Neural cell (in vitro differentiated cells): ENCODE measurements at regions not wholly inside any gene's neighbourhood (a gene's known extent, or its start where the extent isn't known, plus 50 kb on each side); places are given as distances from the start of the nearest gene placed in this dataset.

Experiments used
- H2AFZ ChIP-seq: fragments of 200-600, 300-800 bp; sonication (generic), shearing (Covaris generic); 2 replicates; pipeline ENCODE4 v1.6.0; 2014; ENCODE audit warnings: low read depth, mild to moderate bottlenecking, antibody characterized with exemption, low read length, moderate library complexity
- H3F3A ChIP-seq: fragments of 200-600 bp; shearing (Covaris generic); 2 replicates; pipeline ENCODE4 v1.6.1; 2016; ENCODE audit warnings: mild to moderate bottlenecking, moderate library complexity, mixed read lengths, antibody characterized with exemption, low read length; ENCODE audit not compliant: insufficient read depth, poor library complexity, severe bottlenecking
- H3K27ac ChIP-seq: fragments of 200-600, 300-800 bp; sonication (generic), shearing (Covaris generic); 2 replicates; pipeline ENCODE4 v1.5.1; 2014; ENCODE audit warnings: mild to moderate bottlenecking, low read length, moderate library complexity
- H3K27me3 ChIP-seq: fragments of 300-800, 200-600 bp; sonication (generic), shearing (Covaris generic); 2 replicates; pipeline ENCODE4 v1.6.0; 2014; ENCODE audit warnings: mild to moderate bottlenecking, low read depth, low read length, moderate library complexity; ENCODE audit not compliant: insufficient read depth
- H3K36me3 ChIP-seq: fragments of 300-800, 200-600 bp; sonication (generic), shearing (Covaris generic); 2 replicates; pipeline ENCODE4 v1.5.1; 2014; ENCODE audit warnings: mild to moderate bottlenecking, antibody characterized with exemption, low read length, moderate library complexity; ENCODE audit not compliant: insufficient read depth
- H3K4me2 ChIP-seq: fragments of 300-800, 200-600 bp; sonication (generic), shearing (Covaris generic); 2 replicates; pipeline ENCODE4 v1.6.0; 2014; ENCODE audit warnings: mild to moderate bottlenecking, low read length
- H3K4me3 ChIP-seq: fragments of 300-800, 200-600 bp; sonication (generic), shearing (Covaris generic); 2 replicates; pipeline ENCODE4 v1.5.1; 2014; ENCODE audit warnings: mild to moderate bottlenecking, low read length, moderate library complexity
- H3K79me2 ChIP-seq: fragments of 200-600 bp; shearing (Covaris generic); replicated peaks from 2 replicates; pipeline ENCODE4 v1.6.0; 2014; ENCODE audit warnings: mild to moderate bottlenecking, low read length, moderate library complexity; ENCODE audit not compliant: insufficient read depth
- H3K9ac ChIP-seq: fragments of 300-800, 200-600 bp; sonication (generic), shearing (Covaris generic); 2 replicates; pipeline ENCODE4 v1.6.1; 2016; ENCODE audit warnings: mild to moderate bottlenecking, low read length, mixed read lengths
- H3K9me2 ChIP-seq: fragments of 200-600 bp; shearing (Covaris generic); 2 replicates; pipeline ENCODE4 v1.6.1; 2016; ENCODE audit warnings: mild to moderate bottlenecking, low read length, mixed read lengths; ENCODE audit not compliant: insufficient read depth
- H3K9me3 ChIP-seq: fragments of 200-600, 300-800 bp; sonication (generic), shearing (Covaris generic); 2 replicates; pipeline ENCODE4 v1.6.1; 2016; ENCODE audit warnings: mild to moderate bottlenecking, mixed run types, low read length, moderate library complexity, mixed read lengths
- H4K20me1 ChIP-seq: fragments of 200-600 bp; shearing (Covaris generic); 2 replicates; pipeline ENCODE4 v1.6.1; 2016; ENCODE audit warnings: mild to moderate bottlenecking, mixed run types; ENCODE audit not compliant: insufficient read depth
- EP300 ChIP-seq: fragments of 450-650 bp; conservative IDR thresholded peaks from 2 replicates; pipeline ENCODE4 v1.6.1; 2014; ENCODE audit warnings: antibody characterized with exemption, mild to moderate bottlenecking, moderate library complexity; ENCODE audit not compliant: poor library complexity, severe bottlenecking
- EZH2 ChIP-seq: fragments of 200-600, 300-800 bp; shearing (Covaris generic), sonication (generic); IDR thresholded peaks from 2 replicates; pipeline ENCODE4 v1.6.1; 2014; ENCODE audit warnings: antibody characterized with exemption, low read length, borderline replicate concordance, mild to moderate bottlenecking; ENCODE audit not compliant: insufficient read depth, poor library complexity, severe bottlenecking
- MXI1 ChIP-seq: fragments of 450-650 bp; conservative IDR thresholded peaks from 2 replicates; pipeline ENCODE4 v1.6.1; 2014; ENCODE audit warnings: antibody characterized with exemption, mild to moderate bottlenecking; ENCODE audit not compliant: poor library complexity, severe bottlenecking
- POLR2AphosphoS5 ChIP-seq: IDR thresholded peaks from 2 replicates; pipeline ENCODE4 v1.6.1; 2012
- RAD21 ChIP-seq: fragments of 450-650 bp; conservative IDR thresholded peaks from 2 replicates; pipeline ENCODE4 v1.6.1; 2014; ENCODE audit warnings: antibody characterized with exemption, mild to moderate bottlenecking, moderate library complexity
- SMC3 ChIP-seq: fragments of 450-650 bp; conservative IDR thresholded peaks from 2 replicates; pipeline ENCODE4 v1.6.1; 2014; ENCODE audit warnings: antibody characterized with exemption, mild to moderate bottlenecking, moderate library complexity; ENCODE audit not compliant: poor library complexity
- TAF1 ChIP-seq: IDR thresholded peaks from 2 replicates; pipeline ENCODE4 v1.6.1; 2012; ENCODE audit warnings: low read depth
- TF ChIP-seq, protein P1 (sequence below): IDR thresholded peaks from 2 replicates; pipeline ENCODE4 v1.6.1; 2012; ENCODE audit warnings: borderline replicate concordance
- TF ChIP-seq, protein P2 (sequence below): fragments of 450-650 bp; IDR thresholded peaks from 2 replicates; pipeline ENCODE4 v1.5.1; 2014; ENCODE audit warnings: antibody characterized with exemption, mild to moderate bottlenecking, moderate library complexity; ENCODE audit not compliant: poor library complexity, severe bottlenecking

DNA sequence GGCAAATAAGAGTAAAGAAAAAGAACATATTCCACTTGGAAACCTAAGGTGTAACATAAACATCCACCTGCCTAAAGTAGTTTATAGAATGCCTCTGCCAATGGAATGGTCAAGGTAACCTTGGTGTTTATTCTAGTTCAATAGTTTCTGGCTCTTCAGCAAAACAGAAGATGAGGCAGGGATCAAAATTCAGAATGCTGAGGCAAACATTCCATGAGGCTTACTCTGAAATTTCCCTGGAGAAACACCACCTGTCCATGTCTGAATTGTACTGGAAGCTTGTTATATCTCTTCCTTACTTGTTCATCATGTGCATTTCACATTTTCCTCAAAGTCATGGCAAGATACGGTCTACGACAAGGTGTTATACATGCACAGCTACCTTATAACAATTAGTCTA is 1862.4 kb upstream of the ACO1 start:
- no peaks in the 10 kb centered on the region for H3K79me2 ChIP-seq
- no peak overlapping the region for H2AFZ ChIP-seq
- no peaks in the 10 kb centered on the region for H4K20me1 ChIP-seq
- TF ChIP-seq, protein P1, sequence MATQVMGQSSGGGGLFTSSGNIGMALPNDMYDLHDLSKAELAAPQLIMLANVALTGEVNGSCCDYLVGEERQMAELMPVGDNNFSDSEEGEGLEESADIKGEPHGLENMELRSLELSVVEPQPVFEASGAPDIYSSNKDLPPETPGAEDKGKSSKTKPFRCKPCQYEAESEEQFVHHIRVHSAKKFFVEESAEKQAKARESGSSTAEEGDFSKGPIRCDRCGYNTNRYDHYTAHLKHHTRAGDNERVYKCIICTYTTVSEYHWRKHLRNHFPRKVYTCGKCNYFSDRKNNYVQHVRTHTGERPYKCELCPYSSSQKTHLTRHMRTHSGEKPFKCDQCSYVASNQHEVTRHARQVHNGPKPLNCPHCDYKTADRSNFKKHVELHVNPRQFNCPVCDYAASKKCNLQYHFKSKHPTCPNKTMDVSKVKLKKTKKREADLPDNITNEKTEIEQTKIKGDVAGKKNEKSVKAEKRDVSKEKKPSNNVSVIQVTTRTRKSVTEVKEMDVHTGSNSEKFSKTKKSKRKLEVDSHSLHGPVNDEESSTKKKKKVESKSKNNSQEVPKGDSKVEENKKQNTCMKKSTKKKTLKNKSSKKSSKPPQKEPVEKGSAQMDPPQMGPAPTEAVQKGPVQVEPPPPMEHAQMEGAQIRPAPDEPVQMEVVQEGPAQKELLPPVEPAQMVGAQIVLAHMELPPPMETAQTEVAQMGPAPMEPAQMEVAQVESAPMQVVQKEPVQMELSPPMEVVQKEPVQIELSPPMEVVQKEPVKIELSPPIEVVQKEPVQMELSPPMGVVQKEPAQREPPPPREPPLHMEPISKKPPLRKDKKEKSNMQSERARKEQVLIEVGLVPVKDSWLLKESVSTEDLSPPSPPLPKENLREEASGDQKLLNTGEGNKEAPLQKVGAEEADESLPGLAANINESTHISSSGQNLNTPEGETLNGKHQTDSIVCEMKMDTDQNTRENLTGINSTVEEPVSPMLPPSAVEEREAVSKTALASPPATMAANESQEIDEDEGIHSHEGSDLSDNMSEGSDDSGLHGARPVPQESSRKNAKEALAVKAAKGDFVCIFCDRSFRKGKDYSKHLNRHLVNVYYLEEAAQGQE, result no peak
- no peak for TF ChIP-seq POLR2AphosphoS5
- H3K9me2 ChIP-seq, result no peaks in the 10 kb centered on the region
- H3K36me3 ChIP-seq, result no peaks in the 10 kb centered on the region
- H3K27ac ChIP-seq, result no peak overlapping the region
- H3K4me2 ChIP-seq, result no peak overlapping the region
- no peaks in the 10 kb centered on the region for H3F3A ChIP-seq
- H3K9me3 ChIP-seq, result no peaks in the 10 kb centered on the region
- H3K4me3 ChIP-seq, result no peak overlapping the region
- H3K27me3 ChIP-seq, result no peaks in the 10 kb centered on the region
- no peak overlapping the region for H3K9ac ChIP-seq

DNA sequence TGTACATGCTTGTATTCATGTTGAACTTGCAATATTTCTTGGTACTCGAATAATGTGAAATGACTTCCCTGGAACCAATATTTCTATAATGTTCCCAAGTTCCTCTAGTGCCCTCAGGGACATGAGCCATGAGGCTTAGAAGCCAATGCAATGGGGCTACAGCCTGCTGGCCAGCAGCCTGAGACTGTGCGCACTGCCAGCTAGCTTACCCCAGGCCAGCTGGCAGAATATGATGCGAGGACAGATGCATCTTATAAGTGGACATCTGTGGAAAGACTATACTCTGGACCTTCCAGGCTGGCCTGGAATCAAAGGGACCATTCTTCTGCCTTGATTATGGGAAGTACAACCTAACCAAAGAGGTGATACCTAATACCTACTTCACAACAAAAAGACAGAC is 1862.0 kb upstream of the ACO1 start:
- no peak overlapping the region for H3K27ac ChIP-seq
- no peak overlapping the region for H2AFZ ChIP-seq
- no peak overlapping the region for H3K4me3 ChIP-seq
- no peaks in the 10 kb centered on the region for H3K9me3 ChIP-seq
- no peak overlapping the region for H3K9ac ChIP-seq
- H3K36me3 ChIP-seq, result no peaks in the 10 kb centered on the region
- no peaks in the 10 kb centered on the region for H3F3A ChIP-seq
- H3K27me3 ChIP-seq, result no peaks in the 10 kb centered on the region
- no peak for TF ChIP-seq SMC3
- TF ChIP-seq, protein P1, result no peak
- no peak for TF ChIP-seq MXI1
- no peak for TF ChIP-seq RAD21
- TF ChIP-seq EP300, result no peak
- no peak for TF ChIP-seq TAF1
- TF ChIP-seq, protein P2, sequence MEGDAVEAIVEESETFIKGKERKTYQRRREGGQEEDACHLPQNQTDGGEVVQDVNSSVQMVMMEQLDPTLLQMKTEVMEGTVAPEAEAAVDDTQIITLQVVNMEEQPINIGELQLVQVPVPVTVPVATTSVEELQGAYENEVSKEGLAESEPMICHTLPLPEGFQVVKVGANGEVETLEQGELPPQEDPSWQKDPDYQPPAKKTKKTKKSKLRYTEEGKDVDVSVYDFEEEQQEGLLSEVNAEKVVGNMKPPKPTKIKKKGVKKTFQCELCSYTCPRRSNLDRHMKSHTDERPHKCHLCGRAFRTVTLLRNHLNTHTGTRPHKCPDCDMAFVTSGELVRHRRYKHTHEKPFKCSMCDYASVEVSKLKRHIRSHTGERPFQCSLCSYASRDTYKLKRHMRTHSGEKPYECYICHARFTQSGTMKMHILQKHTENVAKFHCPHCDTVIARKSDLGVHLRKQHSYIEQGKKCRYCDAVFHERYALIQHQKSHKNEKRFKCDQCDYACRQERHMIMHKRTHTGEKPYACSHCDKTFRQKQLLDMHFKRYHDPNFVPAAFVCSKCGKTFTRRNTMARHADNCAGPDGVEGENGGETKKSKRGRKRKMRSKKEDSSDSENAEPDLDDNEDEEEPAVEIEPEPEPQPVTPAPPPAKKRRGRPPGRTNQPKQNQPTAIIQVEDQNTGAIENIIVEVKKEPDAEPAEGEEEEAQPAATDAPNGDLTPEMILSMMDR, result no peak
- no peak for TF ChIP-seq POLR2AphosphoS5
- no peak for TF ChIP-seq EZH2
- no peaks in the 10 kb centered on the region for H4K20me1 ChIP-seq
- no peaks in the 10 kb centered on the region for H3K79me2 ChIP-seq
- no peak overlapping the region for H3K4me2 ChIP-seq
- H3K9me2 ChIP-seq, result no peaks in the 10 kb centered on the region
